GM12872 (cell line): ENCODE measurements at regions not wholly inside any gene's neighbourhood (a gene's known extent, or its start where the extent isn't known, plus 50 kb on each side); places are given as distances from the start of the nearest gene placed in this dataset.

Experiments used
- CTCF ChIP-seq: IDR thresholded peaks from 3 replicates; pipeline ENCODE4 v1.5.1; 2011; ENCODE audit warnings: low read depth, mild to moderate bottlenecking, low read length, moderate library complexity; ENCODE audit not compliant: insufficient read depth

DNA sequence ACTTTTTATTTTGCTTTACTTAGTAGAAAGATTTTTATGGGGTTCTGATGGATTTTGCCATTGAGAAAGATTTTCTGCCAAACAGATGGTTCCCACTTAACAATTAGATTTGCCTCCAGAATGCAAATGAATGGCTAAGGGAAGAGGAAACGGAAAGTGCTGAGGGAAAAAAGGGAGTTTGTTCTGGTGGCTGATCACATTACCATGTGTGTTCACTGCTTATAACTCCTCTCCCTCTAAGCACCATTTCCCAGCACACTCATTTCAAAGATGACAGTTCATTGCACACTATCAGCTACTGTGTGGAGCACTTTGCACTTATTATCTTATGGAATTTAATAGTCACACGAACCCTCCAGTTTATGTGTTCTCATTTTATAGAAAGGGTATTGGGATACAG, 68.0 kb upstream of the GRID2 start:
- no peak for TF ChIP-seq CTCF

DNA sequence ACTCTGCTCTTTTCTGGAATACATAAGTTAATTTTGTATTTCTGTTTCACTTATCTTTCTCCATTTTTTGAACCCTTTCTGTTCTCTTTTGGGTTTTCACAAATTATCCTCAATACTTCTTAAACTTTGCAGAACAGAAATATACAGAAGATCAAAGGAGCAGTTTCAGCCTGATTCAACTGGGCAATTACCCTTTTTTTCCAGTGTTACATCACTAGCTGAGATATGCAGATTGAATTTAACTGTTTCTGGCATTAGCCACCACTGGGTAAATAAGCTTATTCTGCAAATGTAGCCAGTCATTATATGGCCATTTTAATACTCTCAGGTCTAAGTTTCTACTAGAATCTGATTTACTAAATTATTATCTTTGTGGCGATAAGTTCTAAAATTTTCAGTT, 66.9 kb upstream of the GRID2 start:
- no peak for TF ChIP-seq CTCF

DNA sequence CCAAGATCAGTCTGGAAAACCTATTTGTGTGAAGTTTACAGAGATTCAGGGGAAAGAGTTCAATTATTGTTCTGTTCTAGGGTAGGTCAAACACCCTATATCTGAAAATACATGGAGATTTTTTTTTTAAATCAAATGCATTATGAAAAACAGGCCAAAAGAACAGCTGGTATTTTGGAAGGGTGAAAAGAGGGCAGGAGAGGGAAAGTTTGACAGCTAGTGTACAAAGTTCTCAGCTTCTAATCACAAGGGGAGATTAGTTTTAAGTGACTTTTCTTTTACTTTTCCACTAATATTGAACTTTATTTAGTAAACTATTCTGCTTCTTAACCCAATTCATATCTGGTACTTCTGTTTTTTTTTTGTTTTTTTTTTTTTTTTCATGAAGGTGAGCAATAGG, 66.2 kb upstream of the GRID2 start:
- TF ChIP-seq CTCF, result no peak

GRCh38 chr4:92241094-92241493, 62.7 kb upstream of the GRID2 start:
- no peak for TF ChIP-seq CTCF

GRCh38 chr4:92246384-92246783, 57.4 kb upstream of the GRID2 start:
- TF ChIP-seq CTCF, result no peak

GRCh38 chr4:92249541-92249940, 54.2 kb upstream of the GRID2 start:
- TF ChIP-seq CTCF, result no peak

- TF ChIP-seq CTCF, result no peak
These were observed 52.1 kb upstream of the GRID2 start for GRCh38 chr4:92251711-92252110.

GRCh38 chr4:92252846-92253245, 50.9 kb upstream of the GRID2 start:
- no peak for TF ChIP-seq CTCF
